ENCODE measurements at regions not wholly inside any gene's neighbourhood (a gene's known extent, or its start where the extent isn't known, plus 50 kb on each side); places are given as distances from the start of the nearest gene placed in this dataset.

GRCh38 chr5:109476292-109476691 lies 66.5 kb upstream of the PJA2 start:
- TF ChIP-seq, protein P1, sequence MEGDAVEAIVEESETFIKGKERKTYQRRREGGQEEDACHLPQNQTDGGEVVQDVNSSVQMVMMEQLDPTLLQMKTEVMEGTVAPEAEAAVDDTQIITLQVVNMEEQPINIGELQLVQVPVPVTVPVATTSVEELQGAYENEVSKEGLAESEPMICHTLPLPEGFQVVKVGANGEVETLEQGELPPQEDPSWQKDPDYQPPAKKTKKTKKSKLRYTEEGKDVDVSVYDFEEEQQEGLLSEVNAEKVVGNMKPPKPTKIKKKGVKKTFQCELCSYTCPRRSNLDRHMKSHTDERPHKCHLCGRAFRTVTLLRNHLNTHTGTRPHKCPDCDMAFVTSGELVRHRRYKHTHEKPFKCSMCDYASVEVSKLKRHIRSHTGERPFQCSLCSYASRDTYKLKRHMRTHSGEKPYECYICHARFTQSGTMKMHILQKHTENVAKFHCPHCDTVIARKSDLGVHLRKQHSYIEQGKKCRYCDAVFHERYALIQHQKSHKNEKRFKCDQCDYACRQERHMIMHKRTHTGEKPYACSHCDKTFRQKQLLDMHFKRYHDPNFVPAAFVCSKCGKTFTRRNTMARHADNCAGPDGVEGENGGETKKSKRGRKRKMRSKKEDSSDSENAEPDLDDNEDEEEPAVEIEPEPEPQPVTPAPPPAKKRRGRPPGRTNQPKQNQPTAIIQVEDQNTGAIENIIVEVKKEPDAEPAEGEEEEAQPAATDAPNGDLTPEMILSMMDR (IDR thresholded peaks at IDR 0.05; ENCODE audit: insufficient read depth, missing control alignments), result no peak
- FAIRE-seq, result peak; percentile 21
- DNase-seq (ENCODE audit: insufficient read length, low spot score), result no peak

DNA sequence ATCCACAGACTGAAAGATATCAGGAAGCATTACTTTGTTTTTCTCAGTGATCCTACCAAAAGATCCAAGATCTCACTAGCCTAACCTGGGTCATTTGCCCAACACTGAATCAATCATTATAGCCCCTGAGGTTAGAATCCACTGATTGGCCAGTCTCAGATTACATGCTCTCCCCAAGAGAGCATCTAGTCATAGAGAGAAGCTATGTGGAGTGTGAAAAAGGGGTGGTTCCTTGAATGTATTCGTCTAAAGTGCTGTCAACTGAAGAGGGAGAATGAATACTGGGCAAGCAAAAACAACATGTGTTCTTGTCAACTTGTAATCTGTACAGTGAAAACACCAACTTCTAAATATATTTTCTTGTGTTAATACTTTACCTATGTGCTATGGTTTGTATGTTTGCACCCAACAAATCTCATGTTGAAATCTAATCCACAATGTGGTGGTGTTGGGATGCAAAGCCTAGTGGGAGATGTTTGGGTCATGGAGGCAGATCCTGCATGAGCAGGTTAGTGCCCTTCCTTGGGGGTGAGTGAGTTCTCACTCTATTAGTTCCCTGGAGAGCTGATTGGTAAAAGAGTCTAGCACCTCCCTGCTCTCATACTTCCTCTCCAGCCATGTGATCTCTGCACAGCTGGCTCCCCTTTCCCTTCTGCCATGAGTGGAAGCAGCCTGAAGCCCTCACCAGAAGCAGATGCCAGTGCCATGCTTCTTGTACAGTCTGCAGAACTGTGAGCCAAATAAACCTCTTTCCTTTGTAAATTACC lies 60.3 kb upstream of the PJA2 start:
- no peak for DNase-seq (ENCODE audit: insufficient read length, low spot score)
- TF ChIP-seq, protein P1 (IDR thresholded peaks at IDR 0.05; ENCODE audit: insufficient read depth, missing control alignments), result no peak
- FAIRE-seq, result no peak

GRCh38 chr5:109468737-109469420 lies 59.1 kb upstream of the PJA2 start:
- DNase-seq (ENCODE audit: insufficient read length, low spot score), result no peak
- TF ChIP-seq, protein P1 (IDR thresholded peaks at IDR 0.05; ENCODE audit: insufficient read depth, missing control alignments), result peak; percentile 72
- peak; percentile 16 for FAIRE-seq

- FAIRE-seq, result no peak
- no peak for DNase-seq (ENCODE audit: insufficient read length, low spot score)
- TF ChIP-seq, protein P1 (IDR thresholded peaks at IDR 0.05; ENCODE audit: insufficient read depth, missing control alignments), result no peak
Observed at GRCh38 chr5:109468288-109468676, 58.5 kb upstream of the PJA2 start.

- DNase-seq (ENCODE audit: insufficient read length, low spot score) (no peak), FAIRE-seq (no peak)
- TF ChIP-seq, protein P1 (IDR thresholded peaks at IDR 0.05; ENCODE audit: insufficient read depth, missing control alignments), result no peak
Observed at GRCh38 chr5:109467058-109467457, 57.3 kb upstream of the PJA2 start.

All from D721Med (cell line).